Activated CD4-positive, CD25-positive, alpha-beta regulatory T cell (primary cell): ENCODE measurements at regions not wholly inside any gene's neighbourhood (a gene's known extent, or its start where the extent isn't known, plus 50 kb on each side); places are given as distances from the start of the nearest gene placed in this dataset.

Source experiments
- DNase-seq, 4 experiments: peaks; one replicate each; lab custom pipeline; 2025; lab: John Stamatoyannopoulos, UW

DNA sequence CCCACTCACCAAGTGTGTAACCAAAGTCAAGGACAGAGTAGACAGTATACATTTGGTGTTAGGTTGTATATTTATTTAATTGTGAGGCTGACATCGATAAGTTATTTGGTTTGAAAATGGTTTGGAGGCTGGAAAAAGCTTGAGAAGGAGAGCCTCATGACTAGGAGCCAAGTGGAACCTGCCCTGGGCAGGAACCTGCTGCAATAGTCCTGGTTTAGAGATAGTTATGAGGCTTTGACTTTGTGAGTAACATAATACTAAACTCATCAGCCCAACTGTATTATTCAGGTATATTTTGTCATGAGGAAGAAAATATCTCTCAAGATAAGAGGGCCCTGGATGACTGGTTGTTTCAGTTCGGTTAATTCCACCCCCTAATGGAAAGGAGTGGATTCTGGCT is 234.3 kb upstream of the CYRIA start:
- no peak for DNase-seq

DNA sequence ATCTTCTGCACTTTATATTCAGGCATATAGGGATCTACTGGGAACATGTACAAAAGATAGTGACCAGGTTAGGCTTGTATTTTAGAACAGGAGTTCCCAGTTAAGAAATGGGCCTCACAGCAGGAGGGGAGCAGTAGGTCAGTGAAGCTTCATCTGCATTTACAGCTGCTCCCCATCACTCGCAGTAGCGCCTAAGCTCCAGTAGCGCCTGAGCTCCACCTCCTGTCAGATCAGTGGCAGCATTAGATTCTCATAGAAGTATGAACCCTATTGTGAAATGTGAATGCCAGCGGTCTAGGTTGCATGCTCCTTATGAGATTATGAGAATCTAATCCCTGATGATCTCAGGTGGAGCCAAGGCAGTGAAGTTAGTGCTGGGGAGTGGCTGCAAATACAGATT is 224.4 kb upstream of the CYRIA start:
- DNase-seq = no peak

DNA sequence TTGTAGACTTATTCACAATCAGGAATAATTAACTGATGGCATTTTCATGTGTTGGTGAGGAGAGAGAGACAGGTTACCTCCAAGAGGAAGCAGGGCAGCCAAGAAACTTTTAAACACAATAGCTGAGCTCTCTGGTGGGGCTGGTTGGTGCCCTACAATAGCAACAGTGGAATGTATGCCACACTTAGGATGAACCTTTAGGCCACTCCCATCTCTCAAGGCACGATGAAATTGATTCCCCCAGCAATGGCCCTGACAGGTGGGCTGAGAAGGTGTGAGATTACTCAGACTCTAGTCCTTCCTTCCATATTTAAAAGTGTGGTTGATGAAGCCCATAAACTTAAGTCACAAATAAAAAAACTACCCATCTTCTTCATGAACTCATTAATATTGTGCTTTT is 219.4 kb upstream of the CYRIA start:
- DNase-seq = no peak

DNA sequence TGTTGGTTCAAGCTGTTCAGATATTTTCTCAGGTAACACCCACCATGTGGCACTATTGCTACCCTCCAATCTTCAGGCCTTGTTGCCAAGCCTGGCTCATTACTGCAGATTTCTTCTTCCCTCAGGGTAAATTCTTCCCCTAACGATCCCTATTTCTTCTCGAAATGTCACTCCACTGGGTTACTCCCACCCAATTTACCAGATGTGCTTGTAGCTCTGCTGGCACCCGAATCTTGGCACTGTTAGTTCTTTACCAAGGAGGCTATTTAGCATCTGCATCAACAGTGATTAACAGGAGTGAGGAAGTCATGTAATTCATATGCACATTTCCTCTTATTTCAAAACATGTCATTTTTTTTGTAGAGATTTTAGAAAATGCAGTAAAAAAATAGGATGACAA is 217.1 kb upstream of the CYRIA start:
- DNase-seq = no peak

DNA sequence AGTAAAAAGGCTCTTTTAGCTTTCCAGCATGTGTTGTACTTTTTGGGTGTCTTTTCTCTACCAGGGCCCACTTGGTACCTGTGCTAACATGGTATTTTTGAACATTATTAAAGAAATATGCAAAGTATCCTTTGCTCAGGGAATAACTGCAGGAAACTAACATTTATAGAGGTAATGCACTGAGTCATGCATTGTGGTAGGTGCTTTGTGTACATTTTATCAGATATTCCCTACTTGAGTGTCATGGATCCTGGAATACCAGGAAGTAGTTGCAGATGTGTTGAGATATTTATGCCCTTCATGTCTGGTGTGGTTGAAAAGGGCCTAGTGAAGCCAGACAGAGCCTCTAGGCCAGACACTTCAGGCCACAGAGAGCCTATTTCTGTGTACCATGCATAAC is 215.5 kb upstream of the CYRIA start:
- no peak for DNase-seq

DNA sequence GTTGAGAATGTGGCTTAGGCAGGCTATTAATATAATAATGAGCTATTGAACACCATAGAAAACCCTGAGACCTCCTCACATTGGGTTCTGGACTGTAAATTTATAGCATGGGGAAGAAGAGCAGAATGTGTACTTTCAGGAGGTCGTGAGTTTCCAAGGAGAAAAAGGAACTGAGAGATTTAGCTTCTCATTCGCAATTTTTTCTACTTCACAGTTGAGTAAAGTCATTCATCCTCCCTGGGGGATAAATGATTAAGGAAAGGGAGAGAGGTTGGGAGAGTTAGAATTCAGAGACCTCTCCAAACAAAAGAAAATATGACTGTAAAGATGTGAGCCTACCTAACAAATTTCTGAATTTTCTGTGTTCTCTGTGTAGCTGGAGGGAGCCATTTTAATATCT is 205.8 kb upstream of the CYRIA start:
- no peak for DNase-seq

DNA sequence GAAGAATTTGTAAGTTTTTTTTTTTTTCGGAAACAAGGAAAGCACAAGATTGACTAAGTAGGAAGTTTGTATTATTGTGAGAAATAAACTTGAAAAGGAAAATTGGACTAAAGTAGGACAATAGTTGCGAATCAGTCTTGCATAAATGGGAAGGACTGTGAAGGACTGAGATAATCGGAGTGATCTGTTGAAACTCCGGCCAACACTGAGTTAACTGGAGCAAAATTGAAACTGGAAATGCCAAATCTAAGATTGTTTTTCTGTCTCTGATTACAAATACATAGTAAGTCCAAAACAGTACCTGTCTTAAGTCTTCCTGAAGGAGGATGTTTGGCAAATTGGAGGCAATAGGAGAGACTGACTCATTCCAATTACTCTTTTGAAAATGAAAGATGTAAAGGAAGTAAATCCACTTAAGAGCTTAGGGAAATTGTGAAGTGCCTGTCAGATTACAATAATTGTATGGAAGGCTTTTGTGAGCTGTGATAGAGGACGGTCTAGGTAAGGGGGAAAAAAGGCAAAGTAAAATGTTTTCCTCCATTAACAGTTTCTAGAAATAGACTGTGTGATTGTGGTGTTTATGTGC is 204.9 kb upstream of the CYRIA start:
- no peak for DNase-seq

DNA sequence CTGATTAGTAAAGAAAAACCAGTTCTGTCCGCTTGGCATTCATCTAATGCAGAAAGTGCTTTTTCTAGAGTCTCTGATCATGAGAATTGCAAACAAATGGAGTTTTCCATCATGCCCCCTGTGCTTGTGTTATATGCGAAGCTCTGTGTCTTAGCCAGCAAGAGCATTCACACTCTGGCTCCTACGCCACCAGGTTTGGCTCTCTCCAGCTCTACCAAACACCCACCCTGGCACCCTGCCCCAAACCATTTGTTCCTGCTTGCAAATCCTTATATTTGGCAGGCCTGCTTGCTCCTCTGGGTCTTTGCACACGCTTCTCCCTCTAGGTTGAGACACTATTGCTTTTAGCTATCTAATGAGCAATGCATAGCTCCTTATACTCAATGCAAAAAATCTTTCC is 204.1 kb upstream of the CYRIA start:
- no peak for DNase-seq

DNA sequence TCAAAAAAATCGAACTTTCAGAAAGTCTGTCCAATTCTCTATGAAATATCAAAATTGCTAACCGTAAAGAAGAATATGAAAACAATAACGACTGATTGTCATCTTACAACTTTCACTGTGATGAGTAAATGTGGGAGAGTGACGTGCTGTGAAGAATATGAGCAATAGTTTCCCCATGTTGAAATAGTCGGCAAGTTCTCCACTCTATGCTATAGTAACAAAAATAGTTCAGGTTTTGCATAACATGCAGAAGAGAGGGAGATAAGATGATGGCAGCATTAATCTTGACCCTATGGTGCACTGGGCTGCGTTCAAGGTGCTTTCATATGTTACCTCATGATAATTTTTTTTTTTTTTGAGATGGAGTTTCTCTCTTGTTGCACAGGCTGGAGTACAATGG is 196.8 kb upstream of the CYRIA start:
- DNase-seq = no peak

DNA sequence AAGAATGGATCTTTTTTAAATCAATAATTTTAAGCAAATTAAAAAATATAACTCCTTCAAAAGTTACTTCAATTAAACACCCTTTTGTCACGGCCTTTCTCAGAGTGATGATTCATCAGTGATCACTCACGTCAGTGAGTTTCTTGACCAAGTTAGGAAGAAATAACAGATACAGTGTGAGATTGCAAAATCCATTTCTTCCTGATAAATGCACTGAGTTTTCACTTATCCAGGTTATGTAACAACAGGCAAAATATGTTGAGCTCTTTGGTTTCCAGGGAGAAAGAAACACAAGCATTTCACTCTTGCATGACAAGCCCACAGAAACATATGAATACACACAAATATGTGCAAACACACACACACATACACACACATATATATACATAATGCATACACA is 195.9 kb upstream of the CYRIA start:
- DNase-seq = no peak

DNA sequence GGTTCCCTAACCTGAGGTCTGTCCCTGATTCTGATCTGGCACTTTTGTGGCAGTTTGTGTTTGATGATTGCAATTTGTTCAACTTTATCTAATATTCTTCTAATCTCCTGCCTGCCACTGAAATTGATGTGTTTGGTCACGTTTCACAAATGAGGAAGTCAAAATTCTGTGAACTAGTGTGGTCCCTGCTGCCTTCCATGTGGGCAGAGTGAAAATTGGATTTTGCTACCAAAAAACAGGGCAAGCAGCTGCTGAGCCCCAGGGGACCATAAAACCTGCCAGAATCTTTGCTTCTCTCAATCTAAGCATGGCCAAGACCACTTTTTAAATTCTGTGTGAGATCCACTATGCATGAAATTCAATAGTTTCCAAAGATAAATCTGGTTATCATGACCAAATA is 195.5 kb upstream of the CYRIA start:
- DNase-seq = no peak

DNA sequence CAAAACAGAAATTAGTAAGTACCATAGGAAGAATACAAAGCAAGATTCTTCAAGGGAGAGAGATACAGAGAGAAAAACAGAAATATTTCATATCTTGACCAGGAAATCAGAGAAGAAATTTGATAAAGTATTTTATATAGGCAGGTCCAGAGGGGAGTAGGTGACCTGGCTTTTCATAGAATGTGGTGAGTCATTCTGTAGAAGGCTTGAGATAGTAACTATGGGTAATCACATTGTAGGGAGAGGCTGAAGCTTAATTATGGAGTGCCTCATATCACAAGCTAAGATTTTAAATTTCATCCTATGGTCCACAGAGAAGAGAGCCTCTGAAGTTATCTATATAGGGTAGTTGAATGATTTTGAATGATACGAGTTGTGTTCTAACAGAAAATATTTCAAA is 195.0 kb upstream of the CYRIA start:
- no peak for DNase-seq

DNA sequence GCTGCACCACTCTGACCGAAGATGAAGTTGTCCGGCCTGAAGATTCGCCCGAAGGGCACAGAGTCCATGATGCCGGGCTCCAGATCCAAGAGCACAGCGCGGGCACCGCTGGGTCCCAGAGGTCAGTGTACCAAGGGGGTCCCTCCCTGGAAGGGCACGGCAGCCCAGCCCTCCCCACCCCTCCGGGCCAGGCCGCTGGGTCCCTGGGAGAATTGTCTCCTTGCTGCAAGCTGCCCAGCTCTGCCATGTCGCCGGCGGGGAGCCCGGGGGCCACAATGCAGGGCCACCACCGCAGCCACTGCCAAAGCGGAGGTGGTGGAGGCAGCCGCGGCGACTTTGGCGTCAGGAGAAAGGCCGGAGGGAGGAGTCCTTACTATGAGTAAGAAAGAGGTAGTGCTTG is 189.5 kb upstream of the CYRIA start:
- DNase-seq = no peak

DNA sequence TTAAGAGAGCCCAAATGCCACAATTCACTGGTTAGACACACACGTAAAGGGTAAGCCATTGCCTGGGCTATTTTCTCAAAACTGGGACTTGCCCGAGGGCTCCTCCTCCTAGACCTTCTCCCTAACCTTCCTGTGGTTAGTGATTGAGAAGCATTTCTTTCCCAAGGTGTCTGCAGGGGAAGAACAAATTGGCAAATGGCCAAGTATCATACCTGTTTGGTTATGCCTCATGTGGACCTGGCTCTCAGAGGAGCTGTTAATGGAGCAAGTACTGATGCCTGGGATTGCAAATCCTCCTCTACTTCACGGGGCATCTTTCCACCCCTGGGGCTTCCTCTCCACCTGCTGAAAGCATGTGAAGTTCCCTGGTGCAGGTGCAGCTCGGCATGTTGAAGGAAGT is 187.5 kb upstream of the CYRIA start:
- no peak for DNase-seq

DNA sequence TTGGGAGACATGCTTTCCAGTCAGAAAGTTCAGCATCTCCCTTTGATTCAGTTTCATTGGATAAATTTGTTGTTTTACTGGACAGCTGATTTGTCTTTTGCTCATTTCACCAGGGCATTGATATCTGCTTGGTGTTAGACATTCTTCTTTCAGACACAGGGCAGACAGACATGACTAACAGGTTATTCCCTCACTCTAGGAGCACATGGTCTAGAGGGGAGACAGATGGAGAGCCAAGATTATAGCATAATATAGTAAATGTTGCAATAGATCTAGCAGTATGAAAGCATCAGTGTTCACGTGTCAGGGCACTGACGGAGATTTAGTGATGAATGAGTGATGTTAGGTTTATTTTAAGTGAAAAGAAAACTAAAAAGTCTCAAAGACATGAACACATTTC is 187.0 kb upstream of the CYRIA start:
- DNase-seq = no peak

DNA sequence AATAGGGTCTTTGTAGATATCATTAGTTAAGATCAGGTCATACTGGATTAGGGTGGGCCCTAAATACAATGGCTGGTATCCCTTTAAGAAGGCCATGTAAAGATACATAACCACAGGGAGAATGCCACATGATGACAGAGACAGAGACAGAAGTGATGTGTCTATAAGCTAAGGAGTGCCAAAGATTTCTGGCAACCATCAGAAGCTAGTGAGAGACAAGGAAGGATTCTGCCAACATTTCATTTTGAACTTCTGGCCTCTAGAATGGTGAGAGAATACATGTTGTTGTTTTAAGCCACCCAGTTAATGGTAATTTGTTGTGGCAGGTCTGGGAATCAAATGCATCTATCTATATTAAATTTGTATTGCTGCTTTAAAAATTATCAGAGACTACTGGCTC is 185.5 kb upstream of the CYRIA start:
- no peak for DNase-seq

DNA sequence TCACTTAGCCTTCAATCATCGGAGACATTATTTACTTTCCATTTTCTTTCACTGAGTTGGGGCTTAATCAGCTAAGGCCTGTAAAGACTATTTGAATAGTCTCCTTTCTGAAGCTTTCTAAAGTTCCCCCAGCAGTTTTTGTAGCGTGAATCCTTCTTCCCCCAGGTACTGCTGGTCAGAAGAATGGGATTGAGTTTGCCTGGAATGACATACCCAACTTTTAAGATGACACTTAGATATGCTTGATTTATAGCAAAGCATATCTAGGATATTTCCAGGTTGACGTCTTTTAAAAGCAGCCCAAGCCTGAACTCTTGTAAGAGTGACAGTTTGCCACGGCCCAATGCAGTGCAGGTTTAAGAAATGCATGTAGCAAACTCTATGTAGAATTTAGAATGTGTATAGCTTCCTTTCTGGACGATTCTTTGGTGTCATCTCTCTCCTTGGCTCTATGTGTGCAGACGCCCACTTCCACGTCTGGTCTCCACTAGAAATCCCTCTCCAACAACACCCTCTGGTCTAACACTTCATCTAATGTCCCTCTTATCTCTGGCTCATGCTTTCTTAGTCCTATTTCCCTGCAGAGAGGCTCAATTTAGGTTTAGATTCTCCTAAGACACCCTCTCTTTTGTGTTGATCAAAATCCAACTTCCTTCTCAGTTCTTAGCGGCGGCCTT is 175.0 kb upstream of the CYRIA start:
- no peak for DNase-seq

DNA sequence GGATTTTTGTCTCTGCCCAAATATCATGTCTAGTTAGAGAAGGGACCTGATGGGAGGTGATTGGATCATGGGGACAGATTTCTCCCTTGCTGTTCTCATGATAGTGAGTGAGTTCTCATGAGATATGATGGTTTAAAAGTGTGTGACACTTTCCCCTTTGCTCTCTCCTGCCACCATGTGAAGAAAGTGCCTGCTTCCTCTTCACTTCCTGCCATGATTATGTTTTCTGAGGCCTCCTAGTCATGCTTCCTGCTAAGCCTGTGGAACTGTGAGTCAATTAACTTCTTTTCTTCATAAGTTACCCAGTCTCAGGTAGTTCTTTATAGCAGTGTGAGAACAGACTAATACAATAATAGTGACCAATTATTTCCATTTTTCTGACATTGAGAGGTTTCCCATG is 167.3 kb upstream of the CYRIA start:
- DNase-seq = no peak

DNA sequence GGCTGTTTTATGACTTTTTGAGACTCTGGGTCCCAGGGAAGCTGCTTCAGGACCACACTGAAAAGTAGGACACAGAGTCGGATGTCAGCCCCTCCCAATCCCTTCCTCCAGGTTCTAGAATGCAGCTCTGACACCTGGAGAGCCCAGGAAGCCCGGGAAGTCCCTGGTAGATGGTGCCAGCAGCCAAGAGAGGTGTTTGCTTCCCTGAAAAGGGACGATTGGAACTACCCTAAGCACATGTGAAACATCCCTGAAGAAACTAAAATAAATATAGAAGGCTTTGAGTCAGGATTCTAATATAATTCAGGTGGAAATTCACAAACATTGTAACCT is 163.2 kb upstream of the CYRIA start:
- DNase-seq = no peak

DNA sequence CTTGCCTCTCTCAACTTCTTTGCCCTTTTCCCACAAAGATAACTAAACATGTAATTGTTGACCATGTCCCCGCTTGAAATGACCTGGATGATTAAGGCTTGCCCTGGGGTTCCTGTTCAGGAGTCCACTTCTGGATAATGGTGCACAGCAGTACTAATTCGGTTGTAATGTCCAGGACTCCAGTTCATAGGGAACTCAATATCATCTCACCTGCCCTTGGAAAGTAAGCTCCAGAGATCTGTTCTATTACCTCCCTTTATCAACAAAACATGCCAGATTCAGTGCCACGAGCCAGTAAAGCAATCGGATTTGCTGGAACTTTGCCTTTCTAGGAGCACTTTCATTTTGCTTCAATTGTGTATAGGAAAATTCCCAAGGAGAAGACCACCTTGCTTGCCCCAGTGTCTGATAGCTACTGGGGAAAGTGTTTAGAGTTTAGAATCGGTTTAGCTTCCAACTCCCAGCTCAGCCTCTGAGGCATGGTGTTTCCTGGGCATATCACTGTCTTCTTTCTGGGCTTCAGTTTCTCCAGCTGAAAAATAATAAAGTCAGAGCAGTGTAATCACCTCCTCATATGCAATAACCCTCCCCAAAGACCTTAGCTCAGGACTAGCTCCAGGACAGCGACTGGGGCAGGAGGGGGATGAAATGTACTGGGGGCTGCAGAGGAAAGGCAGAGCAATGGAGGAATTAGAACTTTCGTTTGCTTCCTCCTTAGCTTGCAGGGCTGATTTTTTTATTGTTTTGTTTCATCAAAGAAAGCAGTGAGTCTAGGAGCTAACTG is 162.6 kb upstream of the CYRIA start:
- no peak for DNase-seq

DNA sequence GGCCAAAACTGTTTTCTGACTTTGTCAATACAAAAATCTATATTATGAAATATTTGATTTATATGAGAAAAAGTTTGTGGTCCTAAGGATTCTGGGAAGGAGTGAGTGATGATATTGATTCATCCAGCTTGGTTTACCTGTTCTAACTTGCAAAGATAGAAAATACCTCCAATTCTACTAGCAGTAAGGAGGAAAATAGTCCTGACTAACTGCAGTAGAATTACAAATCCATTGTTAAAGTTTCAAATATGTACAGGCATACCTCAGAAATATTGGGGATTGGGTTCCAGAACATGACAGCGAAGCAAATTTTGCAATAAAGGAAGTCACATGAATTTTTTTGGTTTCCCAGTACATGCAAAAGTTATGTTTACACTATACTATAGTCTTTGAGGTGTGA is 158.8 kb upstream of the CYRIA start:
- DNase-seq = no peak

DNA sequence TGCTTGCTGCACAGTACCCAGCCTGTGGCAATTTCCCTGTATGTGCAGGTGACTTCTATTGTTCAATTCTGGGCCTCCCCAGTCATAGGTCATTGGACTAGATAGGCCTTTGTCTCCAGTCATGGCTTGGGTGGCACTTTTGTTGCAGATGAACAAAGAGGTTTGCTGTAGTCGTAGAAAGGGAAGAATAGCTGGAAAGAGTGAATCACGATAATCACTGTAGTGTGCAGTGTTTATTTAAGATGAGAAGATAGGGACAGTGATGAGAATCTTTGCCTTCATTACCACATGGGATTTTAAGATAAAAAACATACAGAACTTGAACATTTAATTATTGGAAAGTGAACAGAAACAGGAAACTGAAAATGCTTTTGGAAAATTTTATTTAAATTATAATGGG is 156.1 kb upstream of the CYRIA start:
- no peak for DNase-seq

DNA sequence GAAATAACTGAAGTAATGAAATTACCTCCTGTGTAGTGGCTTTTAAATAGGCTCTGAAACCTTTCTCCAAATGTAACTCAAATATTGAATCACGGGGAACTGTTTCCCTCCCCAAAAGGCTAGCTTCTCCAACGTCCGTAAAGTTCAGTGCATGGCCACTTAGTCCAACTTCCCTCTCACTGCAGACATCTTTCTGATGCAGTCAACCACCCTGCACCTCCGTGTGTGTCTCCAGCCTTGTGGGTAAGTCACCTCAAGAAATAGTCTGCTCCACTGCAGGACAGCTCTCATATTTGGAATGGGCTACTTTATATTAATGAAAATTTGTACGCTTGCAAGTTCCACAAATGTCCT is 152.5 kb upstream of the CYRIA start:
- DNase-seq = no peak
